GM19240 (cell line): ENCODE measurements at regions not wholly inside any gene's neighbourhood (a gene's known extent, or its start where the extent isn't known, plus 50 kb on each side); places are given as distances from the start of the nearest gene placed in this dataset.

Experiments used
- DNase-seq: peaks from one replicate; pipeline ENCODE4 v3.0.0; 2011; ENCODE audit warnings: low spot score; ENCODE audit not compliant: insufficient read length

DNA sequence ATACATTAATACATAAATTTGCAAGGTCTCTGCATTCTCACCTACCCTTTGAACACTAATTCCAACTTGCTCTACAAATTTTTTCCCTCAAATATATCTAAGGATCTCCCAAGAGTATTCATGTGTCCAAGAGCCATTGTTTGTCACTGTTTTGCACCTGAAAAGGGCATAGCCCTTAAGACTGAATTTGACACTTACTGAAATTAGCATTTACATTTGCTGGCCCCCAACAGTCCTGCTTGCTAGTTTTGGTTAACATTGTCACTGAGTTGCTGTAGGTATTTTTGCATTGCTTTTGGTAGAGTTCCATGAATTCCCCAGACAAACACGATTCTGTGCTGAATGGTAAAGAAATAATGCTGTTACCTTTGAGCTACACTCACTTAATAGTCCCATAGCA, 57.3 kb downstream of the KCNA4 start:
- DNase-seq: no peak

DNA sequence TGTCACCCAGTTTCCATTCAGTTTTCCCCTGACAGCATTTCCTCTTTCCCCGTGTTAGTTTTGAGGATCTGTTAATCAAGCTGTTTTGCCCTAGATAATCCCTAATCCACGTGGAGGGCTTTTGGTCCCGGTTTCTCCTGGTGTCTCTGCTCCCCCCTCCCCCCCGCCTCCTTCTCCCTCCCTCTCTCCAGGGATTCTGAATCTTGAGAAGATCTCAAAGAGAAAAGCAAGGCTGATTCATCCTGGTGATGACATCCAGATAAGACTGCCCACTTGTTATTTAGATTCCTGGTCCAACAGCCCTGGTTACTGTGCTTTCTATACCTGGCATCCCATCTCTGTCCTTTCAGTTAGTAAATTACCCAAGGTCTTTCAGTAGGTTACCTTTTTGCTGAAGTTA, 59.4 kb downstream of the KCNA4 start:
- DNase-seq: no peak

DNA sequence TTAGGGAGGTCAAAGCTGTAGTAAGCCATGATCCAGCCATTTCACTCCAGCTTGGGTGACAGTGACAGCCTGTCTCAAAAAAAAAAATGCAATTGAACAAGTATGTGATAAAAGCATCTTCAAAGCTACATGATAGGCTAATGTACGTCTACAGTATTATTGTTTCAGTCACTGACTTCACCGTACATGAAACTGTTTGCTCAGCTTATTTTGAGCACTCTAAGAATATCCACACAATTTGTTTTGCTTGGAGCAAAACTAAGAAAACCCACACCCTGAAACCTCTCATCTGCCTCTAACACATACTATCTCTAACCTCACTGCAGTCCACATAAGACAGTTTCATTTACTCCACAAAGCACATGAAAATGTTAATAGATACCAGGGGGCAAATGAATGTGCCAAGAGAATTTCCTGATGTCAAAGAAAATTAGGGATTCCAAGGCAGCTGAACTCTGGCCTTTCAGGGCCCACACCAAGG, 60.7 kb downstream of the KCNA4 start:
- DNase-seq: no peak

DNA sequence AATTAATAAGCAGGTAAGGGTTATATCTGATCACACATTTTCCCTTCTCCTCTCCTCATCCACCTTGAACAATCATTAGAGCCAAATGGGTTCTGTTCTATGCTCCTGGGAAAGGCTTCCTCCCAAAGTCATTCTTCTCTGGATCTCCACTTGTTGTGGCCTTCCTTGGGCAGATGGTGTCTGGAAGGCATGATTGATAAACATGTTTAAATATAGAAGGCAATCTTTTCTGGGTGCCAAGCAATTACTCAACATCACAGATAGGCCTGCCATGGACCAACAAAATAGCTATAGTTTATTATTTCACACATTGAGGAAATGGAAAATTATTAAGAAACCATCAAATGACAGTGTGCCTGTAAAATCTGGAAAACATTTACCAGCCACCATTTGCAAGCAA, 73.5 kb downstream of the KCNA4 start:
- DNase-seq: no peak

DNA sequence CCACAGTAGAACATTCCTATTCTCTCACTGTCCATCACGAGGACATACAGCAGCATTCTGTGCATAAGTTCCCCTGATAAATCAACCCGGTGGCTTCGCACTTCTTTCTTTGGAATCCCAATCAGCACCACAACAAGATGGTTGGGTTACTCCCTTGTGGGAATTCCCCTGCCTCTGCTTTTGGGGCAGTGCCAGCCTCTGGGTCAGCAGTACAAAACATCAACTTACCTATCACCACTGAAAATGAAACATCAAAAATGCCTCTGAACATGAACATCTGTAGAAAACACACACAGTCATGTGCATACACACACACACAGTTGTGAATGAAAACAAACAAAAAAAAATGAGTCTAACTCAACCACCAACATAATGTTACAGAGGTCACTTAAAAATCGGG, 79.3 kb downstream of the KCNA4 start:
- DNase-seq: no peak

DNA sequence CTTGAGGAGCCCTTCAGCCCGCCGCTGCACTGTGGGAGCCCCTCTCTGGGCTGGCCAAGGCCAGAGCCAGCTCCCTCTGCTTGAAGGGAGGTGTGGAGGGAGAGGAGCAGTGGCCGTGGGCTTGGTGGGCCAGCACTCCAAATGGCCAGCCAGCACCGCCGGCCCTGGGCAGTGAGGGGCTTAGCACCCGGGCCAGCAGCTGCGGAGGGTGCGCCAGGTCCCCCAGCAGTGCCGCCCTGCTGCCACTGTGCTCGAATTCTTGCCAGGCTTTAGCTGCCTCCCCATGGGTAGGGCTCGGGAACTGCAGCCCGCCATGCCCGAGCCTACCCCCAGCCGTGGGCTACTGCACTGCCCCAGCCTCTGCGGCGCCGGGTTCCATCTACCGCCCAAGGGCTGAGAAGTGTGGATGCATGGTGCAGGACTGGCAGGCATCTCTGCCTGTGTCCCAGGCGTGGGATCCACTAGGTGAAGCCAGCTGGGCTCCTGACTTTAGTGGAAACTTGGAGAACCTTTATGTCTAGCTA, 82.7 kb downstream of the KCNA4 start:
- no peak for DNase-seq

DNA sequence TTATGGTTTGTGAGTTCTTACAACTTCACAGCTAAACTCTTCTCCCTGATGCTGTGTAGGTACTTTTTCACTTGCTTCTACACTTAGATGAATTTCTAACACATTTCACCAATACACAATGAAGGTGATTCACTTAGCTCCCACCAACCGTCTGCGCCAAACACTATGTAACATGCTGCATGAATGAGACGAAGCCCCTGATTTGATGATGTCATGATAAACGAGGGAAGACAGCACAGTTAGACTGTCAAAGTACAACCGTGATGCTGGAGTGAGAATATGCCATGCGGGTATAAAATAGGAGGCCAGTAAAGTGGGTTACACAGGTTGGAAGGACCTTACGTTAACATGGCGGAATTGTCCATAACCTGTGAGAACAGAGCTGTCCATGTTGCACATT, 100.8 kb downstream of the KCNA4 start:
- DNase-seq: no peak

DNA sequence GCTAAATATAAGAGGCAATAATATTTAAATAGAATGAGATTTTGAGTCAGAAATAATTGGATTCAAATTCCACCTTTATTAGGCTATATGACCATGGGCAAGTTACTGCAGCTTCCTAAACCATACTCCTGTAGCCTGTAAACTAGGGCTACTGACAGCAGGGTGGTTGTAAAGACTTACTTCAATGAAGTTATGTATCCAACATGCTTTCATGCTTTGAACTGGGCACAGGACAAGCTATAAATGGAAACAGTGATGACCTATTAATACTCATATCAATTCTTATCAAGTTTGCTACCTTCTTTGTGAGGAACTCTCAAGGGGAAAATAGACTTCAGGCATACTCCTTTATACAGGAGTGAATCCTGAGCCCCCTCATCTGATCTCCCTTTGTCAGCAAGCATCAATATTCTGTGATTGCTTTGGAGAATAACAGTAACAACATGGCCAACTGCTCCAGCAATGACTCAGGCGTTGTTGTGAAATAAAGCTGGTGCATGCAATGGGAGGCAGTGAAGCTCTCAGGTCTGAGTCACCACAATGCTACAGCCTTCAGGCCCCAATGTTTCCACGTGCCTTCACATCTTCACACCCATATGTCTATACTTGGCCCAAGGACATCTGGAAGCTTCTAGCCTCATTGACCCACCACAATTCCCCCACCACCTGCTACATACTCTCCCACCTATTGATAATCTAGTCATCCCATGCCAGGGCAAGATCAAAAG, 102.5 kb downstream of the KCNA4 start:
- no peak for DNase-seq

DNA sequence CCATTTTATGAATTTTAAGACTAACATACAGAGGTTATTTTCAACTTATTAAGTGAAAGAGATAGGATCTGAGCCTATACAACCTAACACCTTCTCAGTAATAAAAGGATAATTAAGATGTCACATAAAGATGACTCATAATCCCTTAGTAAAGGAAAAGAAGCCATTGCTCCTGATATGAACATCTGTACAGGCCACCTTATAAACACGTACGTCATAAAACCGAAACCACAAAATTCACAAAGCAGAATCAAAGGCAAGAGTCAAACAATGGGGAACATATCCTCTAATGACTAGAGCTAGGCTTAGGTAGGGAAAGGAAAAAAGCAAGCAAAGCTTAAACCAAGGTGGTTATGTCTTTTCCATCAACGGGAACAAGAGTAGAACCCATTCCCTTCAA, 103.5 kb downstream of the KCNA4 start:
- DNase-seq: no peak

DNA sequence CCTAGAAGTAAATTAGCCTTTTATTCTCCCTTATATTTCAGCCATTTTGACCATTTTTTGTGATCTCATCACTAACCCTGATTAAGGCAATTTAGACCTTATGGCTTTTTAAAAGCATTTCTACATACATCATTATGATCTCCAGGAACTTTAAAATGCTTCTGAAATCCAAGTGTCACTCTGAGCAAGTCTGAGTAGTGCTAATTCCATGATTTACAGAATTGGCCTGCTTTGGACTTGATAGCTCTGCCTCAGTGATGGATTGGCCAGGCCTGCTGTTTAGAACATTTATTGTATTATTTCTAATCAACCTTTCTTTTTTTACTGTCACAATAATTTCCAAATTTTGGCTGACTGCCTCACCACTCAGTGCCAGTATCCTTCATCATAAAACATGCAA, 116.4 kb downstream of the KCNA4 start:
- no peak for DNase-seq

DNA sequence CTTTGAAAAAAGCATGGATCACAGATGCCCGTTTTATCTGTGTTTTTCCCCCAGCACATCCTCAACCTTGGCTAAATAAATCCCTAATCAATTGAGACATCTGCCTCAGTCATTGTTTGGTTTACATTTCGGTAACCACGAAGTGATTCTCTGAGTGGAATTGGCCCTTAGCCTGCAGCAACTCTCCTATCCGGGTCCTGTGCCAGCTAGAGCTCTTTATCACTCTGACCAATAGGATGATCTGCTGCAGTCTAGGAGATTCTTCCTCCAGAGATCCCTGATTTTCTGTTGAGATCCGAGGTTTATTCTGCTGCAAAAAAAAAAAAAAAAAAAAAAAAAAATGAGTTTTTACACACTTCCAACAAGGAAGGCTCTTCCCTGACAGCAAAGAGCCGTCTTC, 137.3 kb downstream of the KCNA4 start:
- DNase-seq: no peak

DNA sequence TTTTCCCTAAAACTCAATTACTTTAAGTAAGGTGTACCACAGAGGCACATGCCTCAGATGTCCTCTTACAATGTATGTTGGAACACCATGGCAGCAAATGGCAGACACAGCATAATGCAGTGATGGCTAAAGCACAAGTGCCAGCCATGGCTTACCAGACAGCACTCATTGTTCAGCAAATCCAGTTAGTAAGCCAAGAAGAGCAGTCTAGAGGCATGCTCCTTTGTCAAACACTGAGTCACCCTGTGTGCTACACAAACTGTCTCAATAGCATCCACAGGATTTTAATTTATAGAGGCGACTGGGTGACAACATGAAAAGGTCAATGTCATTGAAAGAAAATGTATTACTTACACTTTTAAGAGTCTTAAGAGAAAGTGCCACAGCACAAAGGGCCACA, 140.6 kb downstream of the KCNA4 start:
- DNase-seq: no peak

DNA sequence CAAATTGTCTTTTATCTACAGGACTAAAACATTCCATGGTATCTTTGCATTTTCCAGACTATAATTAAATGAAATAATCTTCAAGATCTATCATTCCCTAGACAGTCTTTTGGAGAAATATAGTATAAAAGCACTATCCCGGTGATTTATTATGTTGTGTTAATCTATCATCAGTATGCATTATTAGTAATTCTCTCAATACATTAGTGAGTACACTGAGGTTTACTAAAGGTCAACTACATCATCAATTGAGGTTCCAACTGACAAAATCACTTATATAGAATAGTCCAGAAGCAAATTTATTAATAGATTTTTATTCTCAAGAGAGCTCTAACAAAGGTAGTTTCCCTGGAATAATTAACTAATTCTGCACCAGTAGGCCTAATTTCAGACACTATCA, 169.6 kb downstream of the KCNA4 start:
- no peak for DNase-seq

DNA sequence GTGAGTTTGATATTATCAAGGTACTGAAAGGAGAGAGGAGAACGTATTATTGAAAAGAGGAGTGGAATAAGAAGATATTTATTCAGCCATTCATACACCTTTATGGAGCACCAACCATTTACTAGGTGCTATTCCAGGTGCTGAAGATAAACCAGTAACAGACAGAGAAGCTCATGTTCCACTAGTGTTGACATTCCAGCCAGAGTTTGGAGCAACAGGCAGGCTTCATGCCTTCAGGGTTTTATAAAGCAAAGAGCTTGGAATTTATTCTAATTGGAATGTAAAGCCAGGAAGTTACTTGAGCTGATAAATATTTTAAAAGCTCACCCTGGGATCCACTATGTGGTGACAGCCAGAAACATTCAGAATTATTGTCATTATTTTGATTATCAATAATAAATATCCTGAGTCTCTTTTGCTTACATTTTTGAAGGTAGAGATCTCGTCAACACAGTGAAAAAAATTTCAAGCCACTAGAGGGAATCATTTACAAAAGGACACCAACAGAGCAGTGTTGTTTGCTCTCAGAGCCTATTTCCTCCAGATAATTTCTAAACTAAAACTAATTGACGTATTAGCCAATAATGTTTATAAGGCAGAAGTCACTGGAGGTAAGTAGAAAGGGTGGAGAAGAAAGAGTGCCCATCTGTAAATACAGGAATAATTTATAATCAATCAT, 172.0 kb downstream of the KCNA4 start:
- no peak for DNase-seq

DNA sequence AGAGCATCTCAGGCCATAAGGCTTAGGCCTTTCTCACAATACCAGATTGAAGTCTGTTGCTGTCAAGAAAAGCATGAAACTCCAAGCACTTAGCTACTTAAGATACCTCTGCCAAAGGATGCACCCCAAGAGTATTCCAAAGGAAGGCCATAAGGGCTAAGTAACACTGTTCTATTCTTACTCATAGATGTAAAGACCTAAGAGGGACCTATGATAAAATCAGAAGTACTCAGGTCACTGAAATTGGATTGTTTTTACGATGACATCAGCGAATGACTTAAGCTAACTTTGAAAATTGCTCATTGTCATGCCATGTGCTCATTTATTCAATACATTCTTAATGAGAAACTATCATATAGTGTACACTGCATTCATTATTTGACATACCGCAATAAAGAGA, 172.8 kb downstream of the KCNA4 start:
- no peak for DNase-seq

DNA sequence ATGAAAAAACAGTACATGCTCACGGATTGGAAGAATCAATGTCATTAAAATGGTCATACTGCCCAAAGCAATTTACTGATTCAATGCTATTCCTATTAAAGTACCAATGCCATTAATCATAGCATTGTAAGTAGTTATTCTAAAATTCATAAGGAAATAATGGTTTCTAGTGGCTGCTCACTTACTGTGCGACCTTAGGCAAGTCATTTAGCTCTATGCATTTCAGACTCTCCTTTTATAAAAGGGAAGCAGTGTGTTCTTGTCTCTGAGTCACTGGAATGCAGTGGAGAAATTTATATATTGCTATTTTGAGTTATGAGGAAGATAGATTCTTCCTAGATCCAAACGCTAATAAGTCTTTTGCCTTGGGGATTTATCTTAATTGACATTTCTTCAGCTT, 174.8 kb downstream of the KCNA4 start:
- no peak for DNase-seq

DNA sequence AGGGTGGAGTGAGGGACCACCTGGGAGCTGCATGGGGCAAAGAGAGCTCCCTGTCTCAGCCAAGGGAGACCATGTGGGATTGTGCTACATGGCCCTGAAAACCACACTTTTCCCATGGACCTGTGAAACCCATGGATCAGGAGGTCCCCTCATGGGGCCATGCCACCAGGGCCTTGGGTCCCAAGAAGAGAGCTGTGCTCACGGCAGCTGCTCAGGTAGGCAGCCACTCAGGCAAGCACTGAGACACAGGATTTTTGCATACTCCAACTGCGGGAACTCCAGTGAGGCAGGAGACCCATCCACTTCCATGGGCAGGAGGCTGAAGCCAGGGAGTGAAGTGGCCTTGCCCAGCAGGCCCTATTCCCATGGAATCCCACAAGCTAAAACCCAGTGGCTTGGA, 190.0 kb downstream of the KCNA4 start:
- no peak for DNase-seq

DNA sequence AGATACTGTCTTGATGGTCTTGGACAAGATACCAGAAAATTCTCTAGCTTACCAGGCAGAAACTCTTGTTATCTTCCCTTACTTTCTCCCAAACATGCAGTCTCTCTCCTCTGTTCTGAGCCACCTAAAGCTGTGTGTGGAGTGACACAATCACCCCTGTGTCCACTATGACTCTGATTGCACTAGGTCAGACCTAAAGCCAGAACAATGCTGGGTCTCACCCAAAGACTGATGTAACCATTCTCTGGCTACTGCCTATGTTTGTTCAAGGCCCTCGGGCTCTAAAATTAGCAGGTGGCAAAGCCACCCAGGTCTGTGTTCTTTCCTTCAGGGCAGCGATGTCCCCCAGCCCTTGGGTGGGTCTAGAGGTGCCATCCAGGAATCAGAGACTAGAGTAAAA, 200.5 kb downstream of the KCNA4 start:
- no peak for DNase-seq

DNA sequence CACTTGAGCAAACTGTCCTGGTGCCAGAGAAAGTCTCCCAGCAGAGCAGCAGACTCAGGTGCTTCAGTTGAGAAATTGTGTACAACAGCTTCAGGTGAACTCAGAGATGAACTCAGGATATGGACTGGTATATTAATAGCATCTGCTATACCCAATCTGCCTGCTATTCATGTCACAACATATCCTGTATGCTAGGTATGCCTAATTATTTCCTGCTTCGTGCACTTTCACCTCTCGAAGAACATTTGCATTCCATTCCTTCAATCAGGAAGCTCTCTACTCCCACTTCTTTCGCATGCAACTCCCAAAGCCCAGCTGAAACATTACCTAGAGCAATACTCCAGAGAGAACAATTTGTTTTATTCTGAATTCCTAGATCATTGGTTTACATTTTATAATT, 207.7 kb downstream of the KCNA4 start:
- no peak for DNase-seq

DNA sequence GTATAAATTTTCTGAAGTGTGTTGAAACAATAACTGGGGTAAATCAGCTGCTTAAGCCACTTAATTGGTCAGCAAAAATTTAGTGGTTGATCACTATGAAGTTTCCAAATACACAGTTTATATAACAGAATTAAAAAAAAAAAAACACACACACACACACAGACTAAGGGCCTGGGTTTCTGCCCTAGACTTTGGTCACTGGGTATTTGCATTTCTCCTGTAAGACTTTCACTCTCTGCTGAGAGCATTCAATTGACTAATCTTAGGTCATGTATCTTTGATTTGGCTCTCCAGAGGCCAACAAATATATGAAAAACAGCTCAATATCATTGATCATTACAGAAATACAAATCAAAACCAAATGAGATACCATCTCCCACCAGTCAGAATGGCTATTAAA, 214.3 kb downstream of the KCNA4 start:
- DNase-seq: no peak

DNA sequence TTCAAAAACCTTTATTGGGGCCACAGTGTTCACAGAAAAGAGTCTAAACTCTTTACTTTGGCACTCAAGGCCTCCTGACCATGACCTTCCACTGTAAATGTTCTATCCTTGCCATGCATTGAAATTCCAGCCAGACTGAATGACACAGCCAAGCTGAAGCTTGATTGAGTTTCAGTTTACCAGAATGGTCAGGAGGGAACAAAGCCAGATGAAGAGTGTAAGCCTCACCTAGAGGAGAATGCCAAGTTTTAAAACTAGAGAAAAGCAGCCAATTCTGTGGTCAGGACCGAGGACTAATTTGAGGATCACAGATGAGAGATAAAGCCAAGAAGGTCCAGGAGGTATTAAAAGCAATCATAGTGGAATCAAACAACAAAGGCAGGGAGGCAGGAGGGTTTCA, 215.3 kb downstream of the KCNA4 start:
- DNase-seq: no peak

DNA sequence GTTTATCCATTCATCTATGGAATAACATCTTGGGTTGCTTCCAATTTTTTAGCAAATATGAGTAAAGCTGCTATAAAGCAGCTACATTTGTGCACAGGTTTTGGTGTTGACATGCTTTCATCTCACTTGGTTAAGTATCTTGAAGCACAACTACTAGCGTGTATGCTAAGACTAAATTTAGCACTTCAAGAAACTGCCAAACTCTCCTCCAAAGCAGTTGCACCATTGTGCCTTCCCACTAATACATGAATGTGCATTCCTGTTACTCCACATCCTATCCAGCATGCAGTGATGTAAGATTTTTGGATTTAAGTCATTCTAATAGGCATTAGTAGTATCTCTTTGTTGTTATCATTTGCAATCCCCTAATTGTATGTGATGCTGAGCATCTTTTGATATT, 230.7 kb downstream of the KCNA4 start:
- no peak for DNase-seq

DNA sequence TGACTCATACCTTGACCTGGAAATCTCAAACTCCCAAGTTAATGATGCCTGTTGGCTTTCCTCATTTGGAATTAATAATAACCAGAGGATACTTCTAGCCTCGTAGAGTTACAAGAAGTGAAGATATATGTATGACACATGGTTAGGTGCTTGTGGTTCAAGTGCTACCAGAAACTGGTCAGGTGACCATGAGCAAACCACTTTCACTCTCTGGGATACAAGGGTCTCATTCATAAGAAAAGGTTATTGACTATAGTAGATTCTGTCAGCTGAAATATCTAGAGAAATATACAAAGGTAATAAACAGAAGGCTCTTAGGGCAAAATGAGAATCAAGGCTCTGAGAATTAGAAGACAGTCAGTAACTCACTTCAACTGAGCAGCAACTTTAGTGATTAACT, 233.3 kb downstream of the KCNA4 start:
- no peak for DNase-seq
